ENCODE measurements at regions not wholly inside any gene's neighbourhood (a gene's known extent, or its start where the extent isn't known, plus 50 kb on each side); places are given as distances from the start of the nearest gene placed in this dataset.
"Not testable (repeated sequence)": the region's sequence is repeated elsewhere in the genome, so short reads cannot be mapped to it uniquely, and the experiment has no call there.

DNA sequence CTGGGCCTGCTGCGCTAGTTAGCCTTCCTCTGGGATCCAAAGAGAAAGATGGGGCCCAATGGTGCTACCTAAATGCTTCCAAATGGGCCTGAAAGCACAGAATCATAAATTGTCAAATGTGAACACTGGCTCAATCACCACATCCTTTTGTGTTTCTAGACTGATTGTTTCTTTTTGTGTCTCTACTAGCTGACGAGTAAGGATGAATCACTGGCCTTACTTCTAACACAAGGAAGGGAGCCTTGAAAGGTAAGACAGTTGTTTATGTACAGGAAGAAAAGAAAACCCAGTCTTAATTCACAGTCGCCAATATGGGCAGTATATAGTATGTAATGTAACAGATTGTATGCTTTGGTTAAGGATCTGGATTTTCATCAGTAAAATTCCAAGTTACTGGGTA is 89.5 kb downstream of the ZNF92 start:
- Mint-ChIP-seq H3K27ac (peak overlapping the region; percentile 55 to 59), H3K4me3 (no peak overlapping the region), H3K9me3 (peaks cover 5 to 7% (median 5%) of the 10 kb centered on the region in 3 donors), H3K36me3 (no peaks in the 10 kb centered on the region), H3K4me1 (peaks cover 0 to 10% (median 8%) of the 10 kb centered on the region in 3 donors), H3K27me3 (no peaks in the 10 kb centered on the region)
- H3K27me3 ChIP-seq (replicated peaks in 1 of 2; ENCODE audit: control insufficient read depth in 2 of 2, extremely low read depth in 1 of 2, insufficient read depth in 2 of 2, low read length in 1 of 2): no peaks in the 10 kb centered on the region
- no peaks in the 10 kb centered on the region for H3K36me3 ChIP-seq (ENCODE audit: control insufficient read depth in 2 of 2, extremely low read depth in 1 of 2, insufficient read depth in 1 of 2, low read length in 1 of 2)
- CTCF ChIA-PET: interaction anchor here in 1 of 2 donors (0.6 kb wide), 1 partner anchor 77 kb away, joined by 3 read pairs; no protein-coding TSS in a partner anchor
- no peak overlapping the region for H3K27ac ChIP-seq (ENCODE audit: low read length)
- 100% methylated on average over 1 of the region's 3 CpGs for WGBS (ENCODE audit: insufficient coverage)
- DNase-seq (no peak), ATAC-seq (replicated peaks in 1 of 4) (peak in 2 of 4 experiments; percentile 53 to 54)
- no peaks in the 10 kb centered on the region for H3K4me1 ChIP-seq (ENCODE audit: control insufficient read depth in 1 of 2, extremely low read depth in 1 of 2, insufficient read depth in 2 of 2, low read length in 2 of 2)
- H3K9me3 ChIP-seq: no peaks in the 10 kb centered on the region
- POLR2A ChIA-PET: no interaction called here
- H3K4me3 ChIP-seq (ENCODE audit: control insufficient read depth in 1 of 2, extremely low read depth in 1 of 2, low read length in 1 of 2): no peak overlapping the region

DNA sequence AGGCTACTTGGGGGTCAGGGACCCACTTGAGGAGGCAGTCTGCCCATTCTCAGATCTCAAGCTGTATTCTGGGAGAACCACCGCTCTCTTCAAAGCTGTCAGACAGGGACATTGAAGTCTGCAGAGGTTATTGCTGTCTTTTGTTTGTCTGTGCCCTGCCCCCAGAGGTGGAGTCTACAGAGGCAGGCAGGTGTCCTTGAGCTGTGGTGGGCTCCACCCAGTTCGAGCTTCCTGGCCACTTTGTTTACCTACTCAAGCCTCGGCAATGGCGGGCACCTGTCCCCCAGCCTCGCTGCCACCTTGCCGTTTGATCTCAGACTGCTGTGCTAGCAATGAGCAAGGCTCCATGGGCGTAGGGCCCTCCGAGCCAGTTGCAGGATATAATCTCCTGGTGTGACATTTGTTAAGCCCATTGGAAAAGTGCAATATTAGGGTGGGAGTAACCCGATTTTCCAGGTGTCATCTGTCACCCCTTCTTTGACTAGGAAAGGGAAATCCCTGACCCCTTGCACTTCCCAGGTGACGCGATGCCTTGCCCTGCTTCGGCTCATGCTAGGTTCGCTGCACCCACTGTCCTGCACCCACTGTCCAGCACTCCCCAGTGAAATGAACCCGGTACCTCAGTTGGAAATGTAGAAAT is 96.4 kb downstream of the ZNF92 start:
- not testable (repeated sequence) for H3K36me3 Mint-ChIP-seq

DNA sequence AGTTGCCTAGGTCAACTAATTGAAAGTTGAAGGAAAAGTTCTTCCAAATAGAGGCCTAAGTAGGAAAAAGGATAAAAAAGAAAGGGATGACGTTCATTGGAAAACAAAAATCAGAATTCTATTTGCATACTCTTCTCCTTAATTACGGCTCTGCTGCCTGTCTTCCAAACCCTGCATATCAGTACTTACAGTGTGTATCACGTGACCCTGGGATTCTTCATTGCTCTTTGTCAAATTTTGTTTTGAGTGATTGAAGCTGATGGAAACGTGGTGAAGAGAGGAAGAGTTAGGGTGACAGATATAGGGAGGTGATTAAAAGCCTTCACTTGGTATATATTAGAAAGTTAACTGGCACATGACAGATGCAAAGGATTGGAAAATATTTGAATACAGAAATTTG is 97.9 kb downstream of the ZNF92 start:
- ChIA-PET CTCF (no interaction called here), POLR2A (interaction anchor here in 1 of 2 donors (0.6 kb wide), 1 partner anchor 45 kb away, joined by 3 read pairs; no protein-coding TSS in a partner anchor)
- Histone ChIP-seq H3K4me1 (ENCODE audit: control insufficient read depth in 1 of 2, extremely low read depth in 1 of 2, insufficient read depth in 2 of 2, low read length in 2 of 2) (peaks cover 6 to 18% of the 10 kb centered on the region in 2 experiments), H3K9me3 (no peaks in the 10 kb centered on the region), H3K36me3 (ENCODE audit: control insufficient read depth in 2 of 2, extremely low read depth in 1 of 2, insufficient read depth in 1 of 2, low read length in 1 of 2) (no peaks in the 10 kb centered on the region), H3K27ac (ENCODE audit: low read length) (no peak overlapping the region), H3K4me3 (ENCODE audit: control insufficient read depth in 1 of 2, extremely low read depth in 1 of 2, low read length in 1 of 2) (no peak overlapping the region), H3K27me3 (replicated peaks in 1 of 2; ENCODE audit: control insufficient read depth in 2 of 2, extremely low read depth in 1 of 2, insufficient read depth in 2 of 2, low read length in 1 of 2) (no peaks in the 10 kb centered on the region)
- Mint-ChIP-seq H3K27ac (no peak overlapping the region), H3K27me3 (no peaks in the 10 kb centered on the region), H3K4me3 (no peak overlapping the region), H3K36me3 (no peaks in the 10 kb centered on the region), H3K4me1 (peaks cover 26 to 38% (median 34%) of the 10 kb centered on the region in 3 donors), H3K9me3 (peaks cover 13 to 18% (median 16%) of the 10 kb centered on the region in 3 donors)
- ATAC-seq (replicated peaks in 1 of 4) (no peak), DNase-seq (no peak)
- 60% methylated on average over 1 of the region's 4 CpGs for WGBS (ENCODE audit: insufficient coverage)

More for the DNA sequence above, 96.4 kb downstream of the ZNF92 start:
- H3K27me3 ChIP-seq (replicated peaks in 1 of 2; ENCODE audit: control insufficient read depth in 2 of 2, extremely low read depth in 1 of 2, insufficient read depth in 2 of 2, low read length in 1 of 2); POLR2A ChIA-PET; H3K4me3 Mint-ChIP-seq; H3K27me3 Mint-ChIP-seq; CTCF ChIA-PET; H3K36me3 ChIP-seq (ENCODE audit: control insufficient read depth in 2 of 2, extremely low read depth in 1 of 2, insufficient read depth in 1 of 2, low read length in 1 of 2); H3K27ac Mint-ChIP-seq; ATAC-seq (replicated peaks in 1 of 4); H3K4me1 ChIP-seq (ENCODE audit: control insufficient read depth in 1 of 2, extremely low read depth in 1 of 2, insufficient read depth in 2 of 2, low read length in 2 of 2); H3K9me3 ChIP-seq; DNase-seq; H3K27ac ChIP-seq (ENCODE audit: low read length); H3K4me3 ChIP-seq (ENCODE audit: control insufficient read depth in 1 of 2, extremely low read depth in 1 of 2, low read length in 1 of 2): not testable (repeated sequence)
- WGBS (ENCODE audit: insufficient coverage): 81% methylated on average over 10 of the region's 14 CpGs
- Mint-ChIP-seq H3K9me3 (peaks cover 11 to 18% (median 13%) of the 10 kb centered on the region in 3 donors), H3K4me1 (peaks cover 11 to 23% (median 18%) of the 10 kb centered on the region in 3 donors)

DNA sequence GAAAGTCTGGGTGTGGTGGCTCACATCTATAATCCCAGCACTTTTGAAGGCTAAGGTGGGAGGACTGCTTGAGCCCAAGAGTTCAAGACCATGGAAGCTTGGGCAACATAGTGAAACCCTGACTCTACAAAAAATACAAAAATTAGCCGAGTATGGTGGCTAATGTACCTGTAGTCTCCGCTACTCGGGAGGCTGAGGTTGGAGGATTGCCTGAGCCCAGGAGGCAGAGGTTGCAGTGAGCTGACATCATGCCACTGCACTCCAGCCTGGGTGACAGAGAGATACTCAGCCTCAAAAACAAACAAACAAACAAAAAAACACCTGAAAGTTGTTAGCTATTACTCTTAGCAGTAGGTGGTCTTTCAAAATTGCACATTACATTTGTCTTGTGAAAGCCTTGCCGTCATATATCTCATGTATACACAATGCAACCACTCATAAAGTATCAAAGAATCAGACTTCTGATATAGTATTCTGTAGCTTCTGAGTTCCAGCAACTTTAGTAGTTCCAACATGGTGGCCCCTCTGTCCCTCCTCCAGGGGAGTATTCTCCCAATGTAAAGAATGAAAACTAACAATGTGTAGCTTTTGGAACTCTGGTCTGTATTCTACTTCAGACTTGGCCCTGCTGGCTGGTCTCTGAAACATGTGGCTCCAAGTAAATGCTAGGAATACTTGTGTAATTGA is 101.5 kb downstream of the ZNF92 start:
- H3K36me3 Mint-ChIP-seq: peaks cover 13% of the 10 kb centered on the region
- CTCF ChIA-PET: no interaction called here
- peaks cover 0 to 2% of the 10 kb centered on the region in 2 donors for H3K27me3 Mint-ChIP-seq
- H3K4me3 Mint-ChIP-seq: peak overlapping the region in 2 of 3 donors; percentile 42 to 71
- no peaks in the 10 kb centered on the region for H3K9me3 ChIP-seq
- H3K27ac ChIP-seq (ENCODE audit: low read length): peak overlapping the region; percentile 38
- no peaks in the 10 kb centered on the region for H3K36me3 ChIP-seq (ENCODE audit: control insufficient read depth in 2 of 2, extremely low read depth in 1 of 2, insufficient read depth in 1 of 2, low read length in 1 of 2)
- peak overlapping the region; percentile 87 to 95 for H3K27ac Mint-ChIP-seq
- WGBS (ENCODE audit: insufficient coverage): 100% methylated on average over 3 of the region's 4 CpGs
- peaks cover 6 to 47% of the 10 kb centered on the region in 2 experiments for H3K4me1 ChIP-seq (ENCODE audit: control insufficient read depth in 1 of 2, extremely low read depth in 1 of 2, insufficient read depth in 2 of 2, low read length in 2 of 2)
- H3K4me3 ChIP-seq (ENCODE audit: control insufficient read depth in 1 of 2, extremely low read depth in 1 of 2, low read length in 1 of 2): no peak overlapping the region
- peaks cover 0 to 5% of the 10 kb centered on the region in 2 experiments for H3K27me3 ChIP-seq (replicated peaks in 1 of 2; ENCODE audit: control insufficient read depth in 2 of 2, extremely low read depth in 1 of 2, insufficient read depth in 2 of 2, low read length in 1 of 2)
- DNase-seq (no peak), ATAC-seq (replicated peaks in 1 of 4) (peak in 3 of 4 experiments; percentile 36 to 50 (median 37))
- POLR2A ChIA-PET: no interaction called here
- peaks cover 36 to 61% (median 57%) of the 10 kb centered on the region in 3 donors for H3K4me1 Mint-ChIP-seq
- H3K9me3 Mint-ChIP-seq: peaks cover 7 to 24% (median 18%) of the 10 kb centered on the region in 3 donors

DNA sequence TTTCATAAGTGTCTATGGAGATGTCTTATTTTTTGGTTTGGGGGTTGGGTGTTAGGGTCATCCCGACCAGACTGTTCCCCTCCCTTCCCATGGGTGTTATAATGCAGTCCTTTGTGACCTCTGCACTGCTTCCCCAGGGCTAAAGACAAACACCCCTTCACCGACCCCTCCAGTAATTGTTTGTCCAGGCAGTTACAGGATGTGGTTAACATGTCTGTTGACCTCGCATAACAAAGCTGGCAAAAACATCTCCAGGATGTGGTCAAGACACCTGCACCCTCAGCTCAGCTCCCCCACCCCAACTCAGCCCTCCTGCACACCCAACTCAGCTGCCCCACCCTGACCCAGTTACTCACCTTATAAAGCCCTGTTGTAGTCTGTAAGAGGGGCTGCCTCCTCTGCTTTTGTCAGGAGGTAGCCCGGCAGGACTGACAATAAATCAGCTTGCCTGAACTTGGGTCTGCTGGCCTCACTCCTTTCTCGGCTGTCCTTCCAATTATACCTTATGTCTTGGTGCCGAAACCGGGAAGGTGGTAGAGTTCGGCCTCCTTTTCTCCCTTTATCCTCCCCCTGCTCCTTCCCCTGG is 102.2 kb downstream of the ZNF92 start:
- peaks cover 0 to 2% of the 10 kb centered on the region in 2 donors for H3K27me3 Mint-ChIP-seq
- H3K27ac Mint-ChIP-seq: peak overlapping the region; percentile 87 to 95
- Histone ChIP-seq H3K27me3 (replicated peaks in 1 of 2; ENCODE audit: control insufficient read depth in 2 of 2, extremely low read depth in 1 of 2, insufficient read depth in 2 of 2, low read length in 1 of 2) (peaks cover 0 to 7% of the 10 kb centered on the region in 2 experiments), H3K27ac (ENCODE audit: low read length) (peak overlapping the region; percentile 38), H3K4me1 (ENCODE audit: control insufficient read depth in 1 of 2, extremely low read depth in 1 of 2, insufficient read depth in 2 of 2, low read length in 2 of 2) (peaks cover 6 to 48% of the 10 kb centered on the region in 2 experiments), H3K36me3 (ENCODE audit: control insufficient read depth in 2 of 2, extremely low read depth in 1 of 2, insufficient read depth in 1 of 2, low read length in 1 of 2) (no peaks in the 10 kb centered on the region), H3K9me3 (no peaks in the 10 kb centered on the region), H3K4me3 (ENCODE audit: control insufficient read depth in 1 of 2, extremely low read depth in 1 of 2, low read length in 1 of 2) (no peak overlapping the region)
- peaks cover 8 to 24% (median 18%) of the 10 kb centered on the region in 3 donors for H3K9me3 Mint-ChIP-seq
- peaks cover 13% of the 10 kb centered on the region for H3K36me3 Mint-ChIP-seq
- 60% methylated on average over 5 of the region's 8 CpGs for WGBS (ENCODE audit: insufficient coverage)
- peak in 23 of 35 experiments; percentile 1 to 55 (median 11) for DNase-seq
- peak overlapping the region; percentile 40 to 71 (median 42) for H3K4me3 Mint-ChIP-seq
- H3K4me1 Mint-ChIP-seq: peaks cover 36 to 63% (median 57%) of the 10 kb centered on the region in 3 donors
- POLR2A ChIA-PET: no interaction called here
- ATAC-seq (replicated peaks in 1 of 4): peak; percentile 36 to 93 (median 78)
- CTCF ChIA-PET: no interaction called here

DNA sequence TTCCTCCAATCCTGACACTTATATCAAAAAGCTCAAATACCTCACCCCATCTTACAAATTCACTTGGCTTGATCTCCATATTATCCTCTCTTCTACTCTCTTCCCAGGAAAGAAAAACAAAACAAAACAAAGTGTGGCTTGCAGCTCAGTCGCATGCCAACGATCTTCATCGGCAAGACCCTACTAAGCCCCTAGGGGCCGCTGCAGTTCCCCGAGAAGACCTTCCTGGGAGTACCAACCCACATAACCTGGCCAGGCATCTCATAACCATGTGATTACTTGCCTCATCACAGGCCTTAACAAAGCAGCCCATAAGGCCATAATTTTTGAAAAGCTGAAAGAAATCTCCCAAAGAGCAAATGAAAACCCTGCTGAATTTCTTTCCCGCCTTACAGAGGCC is 103.7 kb downstream of the ZNF92 start:
- no peaks in the 10 kb centered on the region for H3K9me3 ChIP-seq
- H3K27ac ChIP-seq (ENCODE audit: low read length): peak overlapping the region; percentile 38
- Mint-ChIP-seq H3K27ac (peak overlapping the region; percentile 45 to 95), H3K9me3 (peaks cover 11 to 32% (median 25%) of the 10 kb centered on the region in 3 donors), H3K4me3 (peak overlapping the region in 2 of 3 donors; percentile 11 to 71), H3K27me3 (peaks cover 0 to 2% of the 10 kb centered on the region in 2 donors), H3K36me3 (peaks cover 13% of the 10 kb centered on the region), H3K4me1 (peaks cover 36 to 63% (median 57%) of the 10 kb centered on the region in 3 donors)
- 100% methylated on average over 2 of the region's 6 CpGs for WGBS (ENCODE audit: insufficient coverage)
- H3K4me3 ChIP-seq (ENCODE audit: control insufficient read depth in 1 of 2, extremely low read depth in 1 of 2, low read length in 1 of 2): no peak overlapping the region
- ATAC-seq (replicated peaks in 1 of 4) (no peak), DNase-seq (no peak)
- peaks cover 0 to 7% of the 10 kb centered on the region in 2 experiments for H3K27me3 ChIP-seq (replicated peaks in 1 of 2; ENCODE audit: control insufficient read depth in 2 of 2, extremely low read depth in 1 of 2, insufficient read depth in 2 of 2, low read length in 1 of 2)
- ChIA-PET POLR2A (no interaction called here), CTCF (interaction anchor here in 1 of 2 donors (0.6 kb wide), 1 partner anchor 1885 kb away, joined by 3 read pairs; no protein-coding TSS in a partner anchor)
- H3K36me3 ChIP-seq (ENCODE audit: control insufficient read depth in 2 of 2, extremely low read depth in 1 of 2, insufficient read depth in 1 of 2, low read length in 1 of 2): no peaks in the 10 kb centered on the region
- H3K4me1 ChIP-seq (ENCODE audit: control insufficient read depth in 1 of 2, extremely low read depth in 1 of 2, insufficient read depth in 2 of 2, low read length in 2 of 2): peaks cover 6 to 48% of the 10 kb centered on the region in 2 experiments
